ENCODE measurements at regions not wholly inside any gene's neighbourhood (a gene's known extent, or its start where the extent isn't known, plus 50 kb on each side); places are given as distances from the start of the nearest gene placed in this dataset.
"Not testable (repeated sequence)": the region's sequence is repeated elsewhere in the genome, so short reads cannot be mapped to it uniquely, and the experiment has no call there.

- DNase-seq (ENCODE audit: low spot score): peak; percentile 4
Observed at GRCh38 chr1:55443175-55443915, 228.2 kb upstream of the USP24 start.

- DNase-seq (ENCODE audit: low spot score): no peak
Observed at GRCh38 chr1:55441489-55441888, 226.3 kb upstream of the USP24 start.

DNA sequence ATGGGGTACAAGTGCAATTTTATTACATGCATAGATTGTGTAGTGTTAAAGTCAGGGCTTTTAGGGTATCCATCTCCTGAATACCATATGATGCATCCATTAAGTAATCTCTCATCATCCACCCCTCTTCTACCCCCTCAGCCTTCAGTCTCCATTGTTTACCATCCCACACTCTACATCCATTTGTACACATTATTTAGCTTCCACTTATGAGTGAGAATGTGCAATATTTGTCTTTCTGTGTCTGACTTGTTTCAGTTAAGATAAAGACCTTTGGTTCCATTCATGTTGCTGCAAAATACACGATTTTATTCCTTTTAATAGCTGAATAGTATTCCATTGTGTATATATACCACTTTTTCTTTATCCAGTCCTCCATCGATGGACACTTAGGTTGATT is 222.5 kb upstream of the USP24 start:
- DNase-seq (ENCODE audit: low spot score): no peak

DNA sequence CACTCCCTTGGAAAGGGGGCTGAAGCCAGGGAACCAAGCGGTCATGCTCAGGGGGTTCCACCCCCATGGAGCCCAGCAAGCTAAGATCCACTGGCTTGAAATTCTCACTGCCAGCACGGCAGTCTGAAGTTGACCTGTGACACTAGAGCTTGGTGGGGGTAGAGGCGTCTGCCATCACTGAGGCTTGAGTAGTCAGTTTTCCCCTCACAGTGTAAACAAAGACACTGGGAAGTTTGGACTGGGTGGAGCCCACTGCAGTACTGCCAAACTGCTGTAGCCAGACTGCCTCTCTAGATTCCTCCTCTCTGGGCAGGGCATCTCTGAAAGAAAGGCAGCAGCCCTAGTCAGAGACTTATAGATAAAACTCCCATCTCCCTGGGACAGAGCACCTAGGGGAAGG is 215.6 kb upstream of the USP24 start:
- DNase-seq (ENCODE audit: low spot score): not testable (repeated sequence)

- DNase-seq (ENCODE audit: low spot score): not testable (repeated sequence)
Observed at GRCh38 chr1:55430206-55430605, 215.0 kb upstream of the USP24 start.

GRCh38 chr1:55428944-55429931 is 214.1 kb upstream of the USP24 start:
- peak; percentile 92 for DNase-seq (ENCODE audit: low spot score)

DNA sequence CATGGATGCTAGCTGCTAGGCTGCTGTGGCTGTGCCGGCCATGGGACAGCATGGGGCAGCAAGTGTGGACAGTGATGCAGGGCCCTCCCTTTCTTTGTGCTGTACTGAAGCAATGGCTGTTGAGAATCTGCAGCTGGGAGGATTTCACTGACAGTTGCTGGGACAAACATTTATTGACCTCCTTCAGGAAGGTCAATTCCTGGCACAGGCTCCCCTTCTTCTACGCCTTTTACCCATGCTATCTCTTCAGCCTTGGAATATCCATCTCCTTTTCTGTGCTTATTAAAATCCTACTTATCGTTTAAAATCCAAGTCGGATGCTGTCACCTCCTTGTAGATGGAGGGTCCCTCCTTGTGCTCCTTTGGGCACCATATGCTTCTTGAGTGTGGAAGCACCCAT is 213.1 kb upstream of the USP24 start:
- DNase-seq (ENCODE audit: low spot score): no peak

DNA sequence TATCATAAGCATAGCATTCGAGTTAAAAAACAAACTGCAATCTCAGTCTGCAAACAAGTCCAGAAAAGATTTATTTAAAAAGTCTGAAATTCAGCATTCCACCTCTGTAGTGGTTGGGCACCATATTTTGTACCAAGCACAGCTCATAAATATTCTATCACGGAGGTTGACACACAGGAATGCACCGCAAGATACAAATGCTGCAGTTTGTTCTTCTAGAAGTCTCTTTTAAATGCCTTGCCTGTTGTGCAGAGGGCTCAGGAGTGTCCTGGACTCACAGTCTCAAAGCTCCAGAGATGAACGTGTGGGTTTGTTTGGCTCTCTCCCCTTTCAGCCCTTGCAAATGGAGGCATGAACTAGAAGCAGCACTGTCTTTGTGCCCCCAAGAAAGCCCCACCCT is 212.4 kb upstream of the USP24 start:
- DNase-seq (ENCODE audit: low spot score): no peak

GRCh38 chr1:55426619-55427018 is 211.5 kb upstream of the USP24 start:
- no peak for DNase-seq (ENCODE audit: low spot score)

GRCh38 chr1:55426156-55426555 is 211.0 kb upstream of the USP24 start:
- no peak for DNase-seq (ENCODE audit: low spot score)

- no peak for DNase-seq (ENCODE audit: low spot score)
Observed at GRCh38 chr1:55425310-55425930, 210.3 kb upstream of the USP24 start.

DNA sequence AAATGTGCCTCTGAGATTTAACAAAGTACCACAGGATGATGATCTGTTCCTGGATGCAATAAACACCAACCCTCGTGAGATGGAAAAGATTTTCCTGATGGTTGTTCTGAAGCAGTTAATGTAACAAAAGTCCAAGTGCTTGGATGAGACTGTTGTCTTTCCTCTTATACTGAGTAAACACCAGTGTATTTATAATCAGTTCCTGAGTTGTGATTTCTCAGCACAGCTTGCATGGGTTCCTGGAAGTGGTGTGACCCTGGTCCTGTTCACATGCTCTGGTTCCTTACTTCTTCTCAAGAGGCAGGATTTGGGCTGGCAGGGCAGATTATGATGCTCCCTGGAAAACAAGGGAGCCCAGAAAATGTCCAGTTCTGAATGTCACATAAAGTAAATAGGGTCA is 208.2 kb upstream of the USP24 start:
- DNase-seq (ENCODE audit: low spot score): no peak

- DNase-seq (ENCODE audit: low spot score): no peak
Observed at GRCh38 chr1:55420929-55421716, 206.0 kb upstream of the USP24 start.

DNA sequence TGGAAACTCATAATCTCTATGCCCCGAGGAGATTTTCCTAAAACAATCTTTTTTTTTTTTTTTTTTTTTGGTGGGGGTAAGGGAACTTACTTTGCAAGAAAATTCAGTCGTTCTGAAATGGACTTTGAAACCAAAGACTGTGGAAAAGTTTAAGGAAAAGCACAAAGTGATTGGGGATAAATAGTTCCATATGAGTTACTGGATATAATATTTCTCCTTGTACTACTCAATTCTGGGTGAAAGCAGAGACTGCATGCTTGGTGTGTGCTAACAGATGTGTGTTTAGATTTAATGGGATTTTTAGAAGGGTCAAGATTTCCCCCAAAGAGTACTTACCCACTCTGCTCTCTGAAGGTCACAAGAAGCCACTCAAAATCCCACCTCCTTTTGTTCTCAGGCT is 204.9 kb upstream of the USP24 start:
- no peak for DNase-seq (ENCODE audit: low spot score)

DNA sequence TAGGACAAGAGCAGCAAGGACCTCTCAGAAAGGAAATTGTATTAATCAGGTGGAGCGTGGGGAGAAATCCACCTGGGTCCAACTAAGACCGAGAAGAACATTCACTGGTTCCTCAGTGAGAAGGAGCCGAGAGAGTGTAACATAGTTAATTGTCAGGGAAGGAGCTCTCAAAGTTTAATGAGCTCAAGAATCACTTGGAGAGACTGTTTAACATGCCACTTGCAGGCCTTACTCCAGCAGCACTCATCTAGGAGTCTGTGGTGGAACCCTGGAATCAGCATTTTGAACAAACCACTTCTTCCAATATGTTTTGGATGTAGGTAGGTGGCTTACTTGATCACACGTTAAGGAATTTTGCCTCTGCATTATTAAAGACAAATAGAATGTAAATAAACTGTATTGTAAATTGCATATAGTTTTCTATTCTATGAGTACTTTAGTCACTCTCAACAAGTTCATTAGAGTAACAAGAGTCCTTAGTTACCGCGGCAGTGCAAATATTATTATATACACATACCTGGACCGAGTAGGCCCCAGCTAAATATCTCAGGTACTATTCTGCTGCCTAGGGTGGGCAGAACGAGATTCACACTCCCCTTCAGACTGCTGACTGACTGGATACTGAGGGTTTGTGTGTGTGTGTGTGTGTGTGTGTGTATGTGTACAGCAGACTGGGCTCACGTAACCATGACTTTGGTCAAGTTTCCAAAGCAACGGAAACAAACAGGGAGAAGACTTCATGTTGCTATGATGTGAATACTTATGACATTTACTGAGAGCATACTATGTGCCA is 203.2 kb upstream of the USP24 start:
- no peak for DNase-seq (ENCODE audit: low spot score)

GRCh38 chr1:55416164-55416842 is 201.1 kb upstream of the USP24 start:
- DNase-seq (ENCODE audit: low spot score): no peak

DNA sequence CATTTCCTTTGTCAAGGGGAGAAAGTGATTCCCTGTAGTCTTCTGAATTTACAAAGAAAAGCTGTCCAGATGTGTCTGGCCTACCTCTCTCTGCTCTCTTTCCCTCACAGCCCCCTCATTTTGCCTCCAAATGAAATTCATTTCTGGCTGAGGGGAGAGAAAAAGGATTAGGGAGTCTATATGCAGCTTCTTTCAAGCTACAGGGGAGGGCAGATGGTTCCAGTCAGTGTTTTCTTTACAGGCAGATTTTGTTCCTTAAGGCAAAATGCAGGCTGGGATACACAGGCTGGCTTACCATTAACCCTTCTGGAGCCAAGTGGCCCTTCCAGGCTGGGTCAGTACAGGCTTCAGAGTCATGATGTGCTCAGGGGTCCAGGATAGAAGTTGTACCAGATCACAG is 198.1 kb upstream of the USP24 start:
- DNase-seq (ENCODE audit: low spot score): no peak

- no peak for DNase-seq (ENCODE audit: low spot score)
Observed at GRCh38 chr1:55412060-55412459, 196.9 kb upstream of the USP24 start.

DNA sequence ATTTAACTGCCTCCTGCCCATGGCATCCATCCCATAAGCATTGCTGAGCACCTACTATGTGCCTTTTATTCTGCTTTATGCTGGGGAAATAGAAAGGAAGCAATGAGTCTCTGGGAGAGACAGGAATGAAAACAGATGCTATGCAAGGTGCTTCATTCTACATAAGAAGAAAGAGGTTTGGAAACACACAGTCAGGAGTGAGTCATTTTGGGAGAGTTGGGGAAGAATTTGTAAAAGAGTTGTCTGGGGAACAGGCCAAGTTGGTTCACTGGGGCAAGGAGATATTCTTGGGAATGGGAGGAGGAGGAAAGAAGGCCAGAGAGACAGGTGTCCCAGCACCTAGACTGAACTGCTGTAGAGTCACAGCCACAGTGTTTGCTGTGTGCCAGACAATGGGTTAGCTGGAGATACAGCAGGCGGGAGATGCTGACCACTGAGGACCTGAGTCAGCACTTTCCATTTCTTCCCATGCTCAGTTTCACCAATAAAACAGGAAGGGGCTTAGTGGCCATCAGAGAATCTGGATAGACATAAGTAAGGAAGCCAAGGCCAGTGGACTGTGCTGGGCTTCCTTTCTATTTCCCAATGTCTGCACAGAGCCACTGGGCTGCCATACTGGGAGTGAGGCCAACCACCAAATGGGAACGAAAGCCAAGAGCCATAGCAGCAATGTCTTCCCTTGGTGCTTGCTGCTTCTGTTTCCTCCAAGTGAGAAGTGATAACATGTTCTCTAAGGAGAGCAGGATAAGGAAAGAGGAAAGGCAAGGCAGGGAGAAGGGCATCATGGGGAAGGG is 187.7 kb upstream of the USP24 start:
- DNase-seq (ENCODE audit: low spot score): no peak

DNA sequence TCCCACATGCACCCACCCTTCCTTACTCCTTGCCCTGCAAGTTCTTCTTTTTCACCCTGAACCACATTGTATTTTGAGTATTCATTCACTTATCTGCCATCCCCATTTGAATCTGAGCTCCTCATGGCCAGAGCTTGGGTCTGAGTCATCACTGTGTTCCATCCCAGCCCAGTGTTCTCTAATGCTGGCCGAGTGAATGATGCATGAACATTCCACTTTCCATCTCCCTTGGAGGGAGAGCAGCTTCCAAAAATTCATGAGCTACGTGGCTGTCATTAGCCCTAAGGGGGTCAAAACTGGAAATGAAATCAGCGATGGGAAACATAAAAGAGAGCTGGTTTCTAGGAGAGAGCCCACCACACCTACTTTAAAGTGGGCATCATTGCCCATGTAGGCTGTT is 187.0 kb upstream of the USP24 start:
- no peak for DNase-seq (ENCODE audit: low spot score)

Measured in SW480 (cell line).